NCI-H1092 (cell line): ENCODE measurements at regions not wholly inside any gene's neighbourhood (a gene's known extent, or its start where the extent isn't known, plus 50 kb on each side); places are given as distances from the start of the nearest gene placed in this dataset.
"Not testable (repeated sequence)": the region's sequence is repeated elsewhere in the genome, so short reads cannot be mapped to it uniquely, and the experiment has no call there.

Experiments
- DNase-seq: peaks from one replicate; lab custom pipeline; 2025; lab: John Stamatoyannopoulos, UW

DNA sequence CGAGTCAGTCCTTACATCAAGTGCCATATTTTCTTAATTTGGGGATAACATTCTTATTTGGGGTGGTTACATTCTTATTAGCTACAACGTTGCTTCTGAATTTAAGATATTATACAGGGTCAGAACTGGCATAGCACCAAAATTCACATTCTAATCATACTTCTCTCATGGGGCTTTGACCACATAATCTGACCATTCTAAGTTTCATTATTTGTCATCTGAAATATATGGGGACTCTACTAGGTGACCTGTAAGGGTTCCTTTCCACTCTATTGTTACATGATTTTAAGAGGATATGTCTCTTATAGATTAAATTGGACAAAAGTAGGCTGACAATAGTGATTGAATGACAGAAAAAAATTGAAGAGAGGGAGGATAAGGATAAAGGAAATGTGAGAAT is 536.5 kb downstream of the KCTD12 start:
- DNase-seq, result no peak

DNA sequence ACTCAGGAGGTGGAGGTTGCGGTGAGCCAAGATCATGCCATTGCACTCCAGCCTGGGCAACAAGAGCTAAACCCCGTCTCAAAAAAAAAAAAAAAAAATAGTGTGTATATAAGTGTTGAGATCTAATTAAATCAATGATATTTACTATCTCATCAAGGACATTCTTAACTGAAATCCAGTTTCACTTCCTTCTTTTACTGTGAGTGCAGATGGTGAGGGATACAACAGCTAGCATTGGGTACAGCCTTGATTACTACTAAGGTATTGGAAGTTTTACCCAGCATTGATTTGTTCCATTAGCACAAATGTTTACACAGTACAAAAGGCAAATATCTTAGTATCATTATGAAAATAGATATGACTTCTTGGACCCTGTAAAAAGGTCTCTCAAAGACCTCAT is 546.6 kb downstream of the KCTD12 start:
- no peak for DNase-seq

DNA sequence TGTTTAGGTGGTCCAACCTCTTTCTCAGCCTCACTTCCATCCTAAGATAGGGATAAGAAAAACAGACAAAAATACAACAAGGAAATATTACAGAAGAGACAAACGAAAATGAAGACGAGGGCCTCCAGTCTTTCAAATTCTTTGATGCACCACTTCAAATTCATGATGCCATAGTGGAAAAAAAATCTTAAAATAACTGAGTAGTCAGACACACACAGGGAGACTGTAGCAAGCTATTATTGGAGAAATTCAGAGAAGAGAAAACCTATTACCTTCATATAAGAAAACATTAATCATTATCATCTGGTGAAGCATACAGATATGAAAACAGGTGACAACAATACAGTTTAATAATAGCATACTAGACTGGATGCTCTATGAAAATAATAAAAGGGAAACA is 548.2 kb downstream of the KCTD12 start:
- no peak for DNase-seq

DNA sequence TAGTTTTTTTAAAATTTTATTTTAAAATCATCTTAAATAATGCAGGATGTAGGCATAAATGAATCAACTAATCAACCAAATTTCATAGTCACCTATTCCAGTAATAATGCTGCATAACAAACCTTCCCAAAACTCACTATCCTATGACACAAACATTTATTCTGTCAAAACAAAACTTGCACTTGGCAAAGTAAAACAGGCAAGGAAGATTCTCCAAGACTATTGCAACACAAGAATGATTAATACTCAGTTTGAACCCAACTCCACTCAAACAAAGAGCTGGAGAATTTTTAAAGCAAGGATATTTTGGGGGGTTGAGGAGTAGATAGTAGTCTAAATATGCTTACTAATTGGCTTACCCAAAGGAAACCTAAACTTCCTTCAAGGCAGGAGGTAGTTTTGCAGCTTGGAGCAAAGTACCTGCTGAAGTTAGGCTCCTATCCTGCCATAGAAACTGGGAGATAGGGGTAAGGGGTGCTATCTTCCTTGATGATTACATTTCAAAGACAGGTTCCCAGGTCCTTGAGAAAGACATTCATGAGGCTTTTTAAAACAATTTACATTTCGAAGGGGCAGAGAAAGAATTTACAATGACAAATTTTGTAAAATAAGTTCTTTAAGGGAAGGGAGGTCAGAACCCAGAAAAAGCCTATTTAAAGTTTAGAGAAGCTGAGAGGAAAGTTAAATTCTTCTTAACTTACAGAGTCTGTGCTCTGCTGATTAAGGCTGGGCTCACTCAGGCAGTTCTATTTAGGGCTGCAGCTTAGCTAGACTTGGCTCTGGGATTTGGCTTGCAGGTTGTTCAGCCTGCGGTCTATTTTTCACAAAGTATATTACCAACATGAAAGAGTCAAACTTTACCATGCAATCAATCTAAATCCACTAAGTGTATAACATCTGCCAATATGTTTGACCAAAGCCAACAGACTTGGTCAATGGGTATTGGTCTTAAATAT is 549.0 kb downstream of the KCTD12 start:
- DNase-seq, result no peak

DNA sequence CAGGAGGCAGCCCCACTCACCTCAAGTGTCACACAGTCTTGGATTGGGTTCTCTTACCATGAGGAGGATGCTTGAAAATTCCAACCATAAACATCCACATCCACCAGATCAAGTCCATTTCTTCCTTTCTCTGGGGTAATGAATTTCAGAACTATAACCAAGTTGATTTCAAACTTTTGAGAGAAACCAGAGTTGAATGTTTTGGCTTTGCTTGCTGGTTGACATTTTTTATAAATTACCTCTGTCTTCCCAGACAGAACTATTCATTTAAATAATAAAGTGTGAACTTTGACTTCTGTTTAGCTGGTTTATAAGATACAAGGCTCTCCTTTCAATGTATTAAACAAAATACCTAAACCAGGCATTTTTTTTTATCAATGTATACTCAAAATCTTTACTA is 550.7 kb downstream of the KCTD12 start:
- no peak for DNase-seq

DNA sequence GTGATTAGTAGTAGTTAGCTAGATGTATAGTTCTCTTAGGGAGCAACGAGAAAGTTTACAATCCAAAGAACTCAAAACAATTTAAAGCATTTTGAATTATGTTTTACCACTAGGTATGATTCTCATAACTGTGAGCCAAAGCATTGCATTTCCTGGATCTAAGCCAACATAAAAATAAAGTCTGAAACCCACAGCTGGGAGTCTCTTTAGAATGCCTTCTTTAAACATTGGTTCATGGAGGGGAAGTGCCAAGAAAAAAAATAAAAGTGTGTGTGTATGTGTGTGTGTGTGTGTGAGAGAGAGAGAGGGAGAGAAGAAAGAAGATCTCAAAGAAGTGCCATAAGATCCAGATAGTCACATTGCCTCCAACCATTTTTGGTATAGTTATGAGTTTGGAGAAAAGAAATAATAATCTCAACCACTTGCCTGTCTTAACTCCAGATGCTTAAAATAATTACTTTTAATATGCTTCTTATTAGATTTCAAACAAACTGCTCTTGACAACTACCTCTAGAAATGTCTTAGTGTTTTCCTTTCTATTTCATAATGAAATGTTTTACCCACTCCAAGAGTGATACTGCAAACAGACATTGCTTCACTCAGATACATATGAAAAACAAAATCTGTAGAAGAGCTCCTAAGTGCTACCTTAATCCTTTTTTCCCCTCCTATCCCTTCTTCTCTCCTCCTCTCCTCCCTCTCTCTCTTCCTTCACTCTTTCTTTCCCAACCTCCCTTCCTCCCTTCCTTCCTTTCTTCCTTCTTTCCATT is 554.1 kb downstream of the KCTD12 start:
- no peak for DNase-seq

DNA sequence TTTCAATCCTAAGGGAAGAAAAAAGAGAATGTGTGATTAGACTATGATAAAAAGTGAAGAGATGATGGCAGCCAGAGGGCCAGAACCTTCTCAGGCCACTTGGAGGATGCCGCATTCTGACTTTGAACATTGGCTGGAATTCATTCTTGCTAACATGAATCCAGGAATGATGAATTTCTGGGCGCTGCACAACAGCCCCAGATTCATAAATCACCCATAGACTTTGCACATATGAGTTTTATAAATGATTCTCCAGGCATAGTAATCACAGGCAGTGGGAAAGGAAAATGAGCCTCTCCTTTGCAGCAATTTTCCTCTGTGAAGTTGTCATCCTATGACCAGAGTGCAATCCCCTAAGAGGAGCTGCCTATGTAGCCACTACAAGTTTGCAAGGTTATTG is 555.4 kb downstream of the KCTD12 start:
- no peak for DNase-seq

DNA sequence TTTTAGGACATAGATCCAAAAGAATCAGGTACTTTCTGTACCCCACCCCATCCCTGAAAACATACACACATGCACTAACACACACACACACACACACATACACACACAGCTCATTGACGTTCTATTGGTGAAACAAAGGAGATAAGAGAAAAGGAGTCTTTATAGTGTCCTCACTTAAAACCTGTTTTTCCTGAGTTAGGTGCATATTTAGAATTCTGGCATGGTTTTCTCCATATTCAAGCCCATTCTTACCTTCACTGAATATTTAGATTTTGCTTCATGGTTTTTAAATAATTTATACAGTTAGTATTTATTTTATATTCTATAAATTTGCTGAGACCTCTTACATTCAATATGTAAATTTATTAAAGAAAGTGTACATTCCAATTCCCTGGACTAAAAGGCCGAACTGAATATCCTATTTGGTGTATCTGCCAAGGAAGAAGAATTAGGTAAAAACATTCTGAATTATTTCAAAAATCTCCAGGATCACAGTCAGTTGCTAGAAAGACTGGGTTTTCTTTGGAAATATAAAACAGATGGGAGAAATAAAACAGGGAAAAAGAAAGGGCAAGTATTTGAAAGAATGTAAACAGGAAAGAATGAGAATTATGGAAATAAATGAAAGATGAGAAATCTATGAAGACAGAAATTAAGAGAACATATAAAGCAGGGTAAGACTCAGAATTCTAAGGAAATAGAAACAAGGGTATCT is 556.2 kb downstream of the KCTD12 start:
- no peak for DNase-seq

DNA sequence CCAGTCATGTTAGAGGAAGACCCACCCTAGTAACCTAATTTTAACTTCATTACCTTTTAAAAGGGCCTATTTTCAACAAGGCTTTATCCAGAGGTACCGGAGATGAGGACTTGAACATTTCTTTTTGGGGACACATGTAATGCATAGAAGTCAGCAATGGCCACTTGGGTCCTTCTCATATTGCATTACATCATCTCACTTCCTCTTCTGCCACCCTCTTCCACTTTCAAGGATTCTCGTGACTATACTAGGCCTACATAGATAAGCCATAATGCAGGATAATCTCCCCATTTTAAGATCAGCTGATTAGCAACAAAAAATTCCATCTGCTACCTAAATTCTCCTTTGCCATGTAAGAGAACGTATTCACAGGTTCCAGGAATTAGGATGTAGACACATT is 557.2 kb downstream of the KCTD12 start:
- DNase-seq, result no peak

DNA sequence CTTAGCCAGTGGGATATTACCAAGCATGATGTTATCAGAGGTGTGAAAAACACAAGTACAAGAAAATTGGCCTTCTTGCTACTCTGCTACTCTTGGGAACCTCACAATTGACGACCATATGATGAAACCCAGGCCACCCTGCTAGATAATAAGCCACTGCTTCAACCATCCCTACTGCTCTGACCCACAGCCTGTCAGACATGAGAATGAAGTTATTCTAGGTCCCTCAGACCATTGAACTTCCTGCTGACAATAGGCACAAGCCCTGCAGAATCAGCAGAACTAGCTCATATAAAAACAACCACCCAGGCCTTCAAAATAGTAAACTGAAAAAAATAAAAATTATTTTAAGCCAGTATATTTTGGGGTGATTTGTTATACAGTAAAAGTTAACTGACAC is 559.9 kb downstream of the KCTD12 start:
- DNase-seq, result no peak

DNA sequence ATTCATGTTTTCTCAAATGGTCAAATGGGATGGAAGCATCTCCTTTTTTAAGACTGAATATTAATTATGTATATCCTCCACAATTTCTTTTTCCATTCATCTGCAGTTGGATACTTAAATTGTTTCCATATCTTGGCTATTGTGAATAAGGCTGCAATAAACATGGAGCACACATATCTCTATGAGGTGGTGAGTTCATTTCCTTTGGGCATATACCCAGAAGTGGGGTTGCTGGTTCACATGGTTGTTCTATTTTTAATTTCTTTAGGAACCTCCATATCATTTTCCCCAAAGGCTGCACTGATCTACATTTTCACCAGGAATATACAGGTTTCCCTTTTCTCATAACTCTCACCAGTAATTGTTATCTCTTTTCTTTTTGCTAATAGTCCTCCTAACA is 566.3 kb downstream of the KCTD12 start:
- DNase-seq, result no peak

DNA sequence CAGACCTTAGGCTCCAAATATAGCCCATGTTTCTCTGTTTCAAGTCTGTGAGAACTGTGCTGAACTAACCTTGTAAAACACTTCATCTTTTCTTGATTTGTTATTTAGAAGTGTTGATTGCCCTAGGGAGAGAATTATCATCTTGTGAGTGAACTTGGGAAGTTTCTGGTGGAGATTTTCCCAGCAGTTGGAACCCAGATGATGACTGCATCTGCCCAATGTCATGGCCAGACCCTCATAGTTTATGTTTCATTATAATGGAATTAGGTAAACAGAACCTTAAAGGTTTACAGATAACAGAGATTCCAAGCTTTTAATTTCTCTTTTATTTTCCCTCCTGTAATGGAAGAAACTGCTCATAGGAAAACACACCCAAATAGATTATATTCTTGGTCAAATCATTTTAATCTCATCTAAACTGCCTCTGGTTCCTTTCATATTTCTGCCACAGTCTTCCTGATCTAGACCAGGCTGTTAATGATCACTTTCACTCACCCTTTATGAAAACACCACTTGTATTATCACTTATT is 569.1 kb downstream of the KCTD12 start:
- DNase-seq, result no peak

DNA sequence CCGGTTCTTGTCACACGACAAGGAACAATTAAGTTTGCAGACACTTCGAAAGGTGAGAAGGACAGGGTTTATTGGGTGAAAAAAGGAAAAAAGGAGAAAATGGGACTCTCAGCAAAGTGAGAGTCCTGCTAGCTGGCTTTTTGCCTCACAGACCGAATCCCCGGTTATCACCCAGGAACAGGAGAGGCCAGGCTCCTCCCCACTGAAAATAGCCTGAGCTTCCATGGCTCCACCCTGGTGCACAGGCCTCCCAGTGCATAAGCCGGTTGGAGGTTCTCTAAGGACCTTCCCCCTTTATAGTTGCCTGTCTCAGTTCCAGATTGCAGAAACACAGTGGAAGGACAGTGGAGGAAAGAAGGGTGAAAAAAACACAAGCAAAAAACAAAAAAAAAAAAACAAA is 571.7 kb downstream of the KCTD12 start:
- DNase-seq, result no peak

DNA sequence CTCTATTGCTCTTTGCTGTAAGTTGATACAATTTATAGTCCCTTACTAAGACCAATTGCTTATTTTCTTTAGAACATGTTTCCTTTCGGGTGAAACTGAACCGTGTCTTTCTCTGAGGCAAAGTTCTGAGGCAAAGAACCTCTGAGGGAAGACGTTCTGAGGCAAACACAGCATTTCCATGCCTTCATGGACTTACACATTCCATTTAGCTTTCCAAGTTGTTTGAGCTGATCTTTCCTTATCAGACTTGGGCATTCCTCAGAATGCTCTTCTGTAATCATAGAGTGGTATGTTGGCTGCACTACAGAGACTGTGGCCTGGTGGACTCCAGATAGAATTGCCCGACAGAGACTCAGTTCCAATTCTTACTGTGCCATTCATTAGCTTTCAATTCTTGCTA is 579.1 kb downstream of the KCTD12 start:
- no peak for DNase-seq

DNA sequence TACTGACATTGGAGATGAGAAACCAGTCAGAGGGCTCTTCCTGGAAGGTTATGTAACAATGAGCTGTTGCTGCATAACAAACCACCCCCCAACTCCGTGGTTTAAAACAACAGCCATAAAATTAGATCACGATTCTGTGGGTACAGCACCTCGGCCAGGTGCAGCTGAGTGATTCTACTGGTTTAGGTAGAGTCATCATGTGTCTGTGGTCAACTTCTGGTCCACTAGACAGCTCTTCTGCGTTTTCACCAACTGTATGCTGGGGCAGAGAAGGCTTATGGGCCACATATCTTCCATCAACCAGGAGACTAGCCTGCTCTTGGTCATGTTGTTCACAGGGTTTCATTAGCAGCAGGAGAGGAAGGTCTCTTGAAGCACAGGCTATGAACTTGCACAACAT is 585.5 kb downstream of the KCTD12 start:
- DNase-seq, result no peak

DNA sequence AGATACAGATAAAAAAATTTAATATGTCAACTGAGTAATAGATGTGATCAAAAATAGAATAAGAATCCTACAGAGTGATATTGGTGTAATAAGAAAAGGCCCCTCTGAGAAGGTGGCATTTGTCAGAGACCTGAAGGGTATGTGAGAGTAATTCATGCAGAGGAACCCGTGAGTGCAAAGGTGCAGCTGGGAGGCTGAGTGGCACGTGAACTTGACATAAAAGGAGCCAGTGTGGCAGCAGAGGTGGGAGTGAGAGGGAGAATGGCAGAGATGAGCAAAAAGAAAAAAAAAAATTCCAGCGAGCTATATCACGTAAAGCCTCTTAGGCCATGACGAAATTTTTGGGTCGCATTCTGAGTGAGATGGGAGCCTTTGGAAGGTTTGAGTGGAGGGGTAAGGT is 588.9 kb downstream of the KCTD12 start:
- DNase-seq, result no peak

DNA sequence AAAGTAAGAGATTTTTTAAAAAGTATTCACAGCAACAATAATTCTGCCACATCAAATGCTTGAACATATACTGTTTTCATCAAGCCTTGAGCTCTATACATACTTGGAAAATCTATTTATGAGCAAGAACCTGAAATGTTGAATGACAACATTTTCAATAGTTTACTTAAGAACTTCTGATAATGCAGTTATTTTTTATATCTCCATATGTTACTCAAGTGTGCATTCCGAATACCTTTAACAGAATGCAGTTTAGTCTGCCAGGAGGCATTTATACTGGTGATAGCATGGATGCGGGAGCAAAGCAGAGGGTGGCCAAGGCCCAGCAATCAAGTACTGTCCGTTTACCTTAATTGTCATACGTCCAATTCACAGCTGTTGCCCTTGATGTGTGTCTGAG is 589.5 kb downstream of the KCTD12 start:
- no peak for DNase-seq

DNA sequence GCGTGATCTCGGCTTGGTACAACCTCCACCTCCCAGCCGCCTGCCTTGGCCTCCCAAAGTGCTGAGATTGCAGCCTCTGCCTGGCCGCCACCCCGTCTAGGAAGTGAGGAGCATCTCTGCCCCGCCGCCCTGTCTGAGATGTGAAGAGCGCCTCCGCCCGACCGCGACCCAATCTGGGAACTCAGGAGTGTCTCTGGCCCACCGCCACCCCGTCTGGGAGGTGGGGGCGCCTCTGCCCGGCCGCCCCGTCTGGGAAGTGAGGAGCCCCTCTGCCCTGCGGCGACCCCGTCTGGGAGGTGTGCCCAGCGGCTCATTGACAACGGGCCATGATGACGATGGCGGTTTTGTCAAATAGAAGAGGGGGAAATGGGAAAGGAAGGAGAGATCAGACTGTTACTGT is 591.2 kb downstream of the KCTD12 start:
- DNase-seq, result not testable (repeated sequence)

DNA sequence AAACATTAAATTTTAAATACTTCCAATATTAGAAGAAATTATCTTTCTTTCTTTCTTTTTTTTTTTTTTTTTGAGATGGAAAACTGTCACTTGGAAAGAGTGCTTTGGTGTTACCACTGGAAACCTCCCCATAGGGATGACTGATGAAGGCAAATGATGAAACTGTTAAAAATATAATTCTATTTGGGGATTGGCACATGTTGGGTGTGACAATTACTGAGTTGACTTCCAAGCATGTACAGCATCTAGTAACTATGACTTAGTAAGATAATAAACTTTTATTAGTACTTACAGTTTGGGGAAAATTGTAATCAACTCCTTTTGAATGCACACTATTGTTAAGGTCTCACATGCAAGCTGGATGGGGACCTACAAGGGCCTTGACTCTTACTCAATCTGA is 592.5 kb downstream of the KCTD12 start:
- DNase-seq, result no peak

DNA sequence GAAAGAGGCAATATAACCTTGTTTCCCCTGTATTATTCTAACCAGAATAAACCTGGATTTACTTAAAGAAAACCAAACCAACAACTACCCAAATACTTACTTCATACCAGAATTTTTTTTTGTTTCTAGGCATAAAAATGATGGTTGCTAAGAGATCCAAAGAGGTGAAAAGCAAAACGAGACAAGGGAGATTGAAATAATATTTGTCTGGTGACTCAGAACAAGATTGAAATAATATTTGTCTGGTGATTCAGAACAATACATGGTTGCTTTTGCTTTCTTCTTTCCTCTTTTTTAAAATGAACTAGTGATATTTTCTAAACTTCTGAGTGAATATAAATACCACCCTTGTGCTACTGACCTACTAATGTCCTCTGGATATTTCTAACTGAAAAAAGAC is 592.9 kb downstream of the KCTD12 start:
- no peak for DNase-seq

DNA sequence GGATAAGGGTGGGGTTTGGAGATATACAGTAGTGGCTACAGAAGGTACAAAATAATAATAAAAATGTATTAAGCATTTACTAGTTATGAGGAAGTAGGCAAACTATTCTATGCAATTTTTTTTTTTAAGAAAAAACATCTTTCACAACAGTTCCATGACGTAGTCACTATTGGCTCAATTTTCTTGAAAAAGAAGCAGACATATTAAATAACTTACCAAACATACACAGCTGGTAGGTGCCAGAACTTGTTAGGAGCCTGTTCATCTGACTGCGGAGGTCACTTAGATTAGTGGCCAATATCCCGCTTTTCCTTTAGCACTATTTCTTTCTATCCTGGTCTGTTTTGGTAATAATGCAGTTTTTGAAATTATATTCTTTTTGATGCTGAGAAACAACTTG is 593.5 kb downstream of the KCTD12 start:
- no peak for DNase-seq

DNA sequence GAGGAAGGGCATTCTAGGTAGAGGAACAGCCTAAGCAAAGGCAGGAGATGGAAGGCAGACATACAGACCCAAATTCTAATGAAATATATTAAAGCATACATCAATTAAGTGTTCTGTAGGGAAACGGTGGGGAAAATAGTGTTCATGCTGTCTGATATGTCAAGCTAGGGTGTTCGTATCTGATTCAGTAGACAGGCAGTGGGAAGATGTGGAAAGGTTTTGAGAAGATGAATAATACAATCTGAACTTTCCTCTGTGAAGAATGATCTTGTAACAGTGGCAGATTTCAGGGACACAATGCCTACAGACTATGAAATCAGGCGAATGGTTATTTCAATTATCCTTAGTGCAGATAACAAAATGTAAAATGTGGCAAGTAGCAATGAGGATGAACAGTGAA is 594.2 kb downstream of the KCTD12 start:
- DNase-seq, result no peak
